ENCODE measurements at regions not wholly inside any gene's neighbourhood (a gene's known extent, or its start where the extent isn't known, plus 50 kb on each side); places are given as distances from the start of the nearest gene placed in this dataset.

GRCh38 chr2:147378403-147378802 lies 466.4 kb upstream of the ACVR2A start:
- H3K23ac ChIP-seq (ENCODE audit: insufficient read length, low read depth, low read length): no peak overlapping the region
- H3K36me3 Mint-ChIP-seq (ENCODE audit: insufficient read depth in 1 of 3, low read depth in 3 of 3): no peaks in the 10 kb centered on the region
- H3K4me1 ChIP-seq (ENCODE audit: insufficient read depth, low read length): no peaks in the 10 kb centered on the region
- H3K79me2 ChIP-seq (ENCODE audit: insufficient read depth, low read length): no peaks in the 10 kb centered on the region
- no peak overlapping the region for H3K9ac ChIP-seq (ENCODE audit: extremely low read depth, insufficient read length, low read length)
- H2BK20ac ChIP-seq (ENCODE audit: low read depth, low read length, poor library complexity, severe bottlenecking): no peak overlapping the region
- TF ChIP-seq CTCF (conservative IDR thresholded peaks at IDR 0.05): no peak
- no peaks in the 10 kb centered on the region; the same call in 1 of the 2 replicates for H3K27me3 Mint-ChIP-seq (ENCODE audit: low read depth)
- no peak overlapping the region for H3K18ac ChIP-seq (ENCODE audit: insufficient read length, low read depth, low read length)
- no peak overlapping the region for H3K56ac ChIP-seq (ENCODE audit: insufficient read length, low read depth, low read length)
- no peak overlapping the region for H4K91ac ChIP-seq (ENCODE audit: insufficient read length, low read depth, low read length)
- no peaks in the 10 kb centered on the region for H3K27me3 ChIP-seq (ENCODE audit: insufficient read depth, low read length)
- DNase-seq: no peak
- H3K9me3 ChIP-seq (ENCODE audit: control insufficient read depth, low read depth, low read length): no peaks in the 10 kb centered on the region
- no peaks in the 10 kb centered on the region for H3K9me3 Mint-ChIP-seq
- H4K8ac ChIP-seq (replicated peaks; ENCODE audit: insufficient read length, low read depth, low read length): no peak overlapping the region
- H2AFZ ChIP-seq (ENCODE audit: low read length): no peak overlapping the region
- no peak overlapping the region for H2BK12ac ChIP-seq (ENCODE audit: insufficient read length, low read depth, low read length)
- H3K27ac Mint-ChIP-seq: no peak overlapping the region
- H3K23me2 ChIP-seq (ENCODE audit: insufficient read length, low read depth, low read length, poor library complexity, severe bottlenecking): no peaks in the 10 kb centered on the region
- no CpG with 5 or more reads among the region's 1 CpG for WGBS (ENCODE audit: extremely low coverage, insufficient read length, low lambda C conversion rate)
- no peak overlapping the region for H2BK15ac ChIP-seq (ENCODE audit: low read depth, low read length)
- H4K5ac ChIP-seq (ENCODE audit: insufficient read length, low read depth, low read length): no peak overlapping the region
- H3K4me2 ChIP-seq (ENCODE audit: insufficient read depth, insufficient read length, low read length): no peak overlapping the region
- H3K4ac ChIP-seq (ENCODE audit: low read depth, low read length): no peak overlapping the region
- no peak overlapping the region for H2BK120ac ChIP-seq (ENCODE audit: low read depth, low read length, poor library complexity, severe bottlenecking)
- H3K4me3 Mint-ChIP-seq: no peak overlapping the region
- H3K4me1 Mint-ChIP-seq: peaks cover 8 to 15% of the 10 kb centered on the region in 2 experiments
- H2BK5ac ChIP-seq (ENCODE audit: insufficient read length, low read length): no peak overlapping the region
- no peak overlapping the region for H3T11ph ChIP-seq (ENCODE audit: low read length)
- H2AK5ac ChIP-seq (ENCODE audit: insufficient read length, low read length): no peak overlapping the region
- H3K79me1 ChIP-seq (ENCODE audit: insufficient read depth, low read depth, low read length, poor library complexity, severe bottlenecking): no peaks in the 10 kb centered on the region
- no peak overlapping the region for H3K14ac ChIP-seq (ENCODE audit: insufficient read depth, low read length)
- H4K20me1 ChIP-seq (ENCODE audit: control insufficient read depth, insufficient read depth, insufficient read length): no peaks in the 10 kb centered on the region
- H3K27ac ChIP-seq (ENCODE audit: insufficient read length, low read depth, low read length): no peak overlapping the region
